GM13976 (cell line): ENCODE measurements at regions not wholly inside any gene's neighbourhood (a gene's known extent, or its start where the extent isn't known, plus 50 kb on each side); places are given as distances from the start of the nearest gene placed in this dataset.

Experiments
- DNase-seq: peaks from one replicate; pipeline ENCODE4 v3.0.0; 2012; ENCODE audit warnings: low spot score
- CTCF ChIP-seq: IDR thresholded peaks from 2 replicates; pipeline ENCODE4 v1.5.1; 2012; ENCODE audit warnings: borderline replicate concordance, mild to moderate bottlenecking; ENCODE audit not compliant: insufficient read depth; ENCODE audit errors: extremely low read depth, missing control alignments, control extremely low read depth
- in situ Hi-C: fragments of 300-500 bp; cut with MboI; formaldehyde crosslinking; loops from one replicate; pipeline ENCODE4 v1.12.0; 2022; ENCODE audit warnings: low sequenced_read_pairs, mixed read lengths, inconsistent platforms; ENCODE audit not compliant: unreplicated experiment

GRCh38 chr18:7336623-7337022 lies 105.7 kb downstream of the LRRC30 start:
- no peak for DNase-seq
- TF ChIP-seq CTCF = no peak
- in situ Hi-C loops = loop anchor here (25.0 kb wide), 1 partner anchor 99 kb away; the partner anchor contains the start of gene LRRC30

- no peak for TF ChIP-seq CTCF
Measured at GRCh38 chr18:7338846-7339245, 108.0 kb downstream of the LRRC30 start.

GRCh38 chr18:7341581-7342337 lies 110.9 kb downstream of the LRRC30 start:
- in situ Hi-C loops = loop anchor here (25.0 kb wide), 1 partner anchor 104 kb away; the partner anchor contains the start of gene LRRC30
- no peak for TF ChIP-seq CTCF
- DNase-seq = no peak

More at GRCh38 chr18:7338846-7339245, 108.0 kb downstream of the LRRC30 start:
- in situ Hi-C loops = loop anchor here (25.0 kb wide), 1 partner anchor 102 kb away; the partner anchor contains the start of gene LRRC30
- DNase-seq = no peak

DNA sequence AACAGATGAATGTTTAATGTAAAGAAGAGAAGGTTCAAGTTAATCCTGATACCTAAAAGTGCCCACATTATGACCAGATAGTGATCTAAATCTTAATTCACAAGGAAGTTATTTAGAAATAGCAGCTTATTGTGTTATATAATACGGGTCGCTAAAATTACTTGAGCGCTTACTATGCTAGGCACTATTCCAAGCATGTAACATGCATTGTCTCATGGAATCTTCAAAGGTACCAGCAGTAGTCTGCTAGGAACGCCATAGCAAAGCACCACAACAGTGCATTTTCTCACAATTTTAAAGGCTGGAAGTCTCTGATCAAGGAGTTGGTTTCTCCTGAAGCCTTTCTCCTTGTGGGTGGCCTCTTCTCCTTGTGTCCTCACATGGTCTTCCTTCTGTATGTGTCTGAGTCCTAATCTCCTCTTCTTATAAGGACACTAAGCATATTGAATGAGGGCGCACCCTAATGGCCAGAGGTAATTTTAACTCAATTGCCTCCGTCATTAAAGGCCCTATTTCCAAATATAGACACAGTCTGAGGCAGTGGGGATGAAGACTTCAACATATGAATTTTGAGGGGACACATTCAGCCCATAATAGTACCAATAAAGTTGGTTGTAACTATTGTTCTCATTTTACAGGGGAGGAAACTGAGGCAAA lies 118.4 kb downstream of the LRRC30 start:
- in situ Hi-C loops = loop anchor here (25.0 kb wide), 1 partner anchor 112 kb away; the partner anchor contains the start of gene LRRC30

DNA sequence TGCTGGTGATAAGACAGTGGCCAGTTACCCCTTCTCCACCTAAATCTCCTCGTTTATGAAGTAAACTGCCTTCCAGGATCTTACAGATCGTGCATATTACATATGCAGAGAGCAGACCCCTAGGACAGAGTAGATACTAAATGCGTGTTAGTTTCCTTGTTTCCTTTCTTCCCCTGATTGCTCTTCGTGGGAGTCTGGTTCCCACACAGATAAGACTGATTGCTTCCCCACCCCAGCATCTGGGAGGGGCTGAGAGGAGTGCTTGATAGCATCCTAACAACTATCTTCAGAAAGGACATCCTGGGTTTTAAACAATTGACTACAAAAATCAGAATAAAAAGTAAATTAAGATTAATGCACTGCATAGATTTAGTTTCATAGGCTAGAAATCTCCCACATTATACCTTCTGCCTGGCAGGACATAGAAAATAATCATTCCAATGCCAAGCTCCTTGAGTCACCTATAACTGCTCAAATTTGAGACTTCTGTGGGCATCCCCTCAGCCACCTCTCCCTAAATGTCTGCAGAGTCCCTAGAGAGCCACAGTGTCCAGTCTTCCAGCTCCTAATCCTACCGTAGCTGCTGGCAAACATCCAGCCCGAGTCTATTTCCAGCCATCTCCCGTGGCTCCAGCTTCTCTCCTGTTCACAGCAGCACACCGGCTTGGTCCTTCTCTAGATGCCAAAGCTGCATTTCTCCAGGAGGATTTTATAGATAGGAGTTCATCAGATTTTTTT lies 128.3 kb downstream of the LRRC30 start:
- no peak for TF ChIP-seq CTCF
- DNase-seq = no peak
- in situ Hi-C loops = no loop called here

More for the DNA sequence above, 118.4 kb downstream of the LRRC30 start:
- DNase-seq = no peak
- TF ChIP-seq CTCF = no peak

- no peak for DNase-seq
- TF ChIP-seq CTCF = no peak
- in situ Hi-C loops = no loop called here
Measured at GRCh38 chr18:7360606-7361170, 129.8 kb downstream of the LRRC30 start.
